HUES64 (cell line): ENCODE measurements at regions not wholly inside any gene's neighbourhood (a gene's known extent, or its start where the extent isn't known, plus 50 kb on each side); places are given as distances from the start of the nearest gene placed in this dataset.

Experiments used
- H3K27ac ChIP-seq: 2 replicates; pipeline ENCODE4 v1.7.0; 2013; ENCODE audit warnings: low read depth, low read length, inconsistent platforms
- H3K27me3 ChIP-seq: 2 replicates; pipeline ENCODE4 v1.6.1; 2013; ENCODE audit warnings: mild to moderate bottlenecking, low read length; ENCODE audit not compliant: insufficient read depth
- H3K36me3 ChIP-seq: 2 replicates; pipeline ENCODE4 v1.6.1; 2013; ENCODE audit warnings: mild to moderate bottlenecking, low read length; ENCODE audit not compliant: insufficient read depth
- H3K4me1 ChIP-seq: 2 replicates; pipeline ENCODE4 v1.6.1; 2013; ENCODE audit warnings: mild to moderate bottlenecking, low read length, moderate library complexity; ENCODE audit not compliant: insufficient read depth
- H3K4me3 ChIP-seq: 2 replicates; pipeline ENCODE4 v1.5.1; 2013; ENCODE audit warnings: mild to moderate bottlenecking, low read length, moderate library complexity
- H3K9ac ChIP-seq: 2 replicates; pipeline ENCODE4 v1.6.1; 2013; ENCODE audit warnings: mild to moderate bottlenecking, low read depth, low read length
- H3K9me3 ChIP-seq: 2 replicates; pipeline ENCODE4 v1.6.1; 2013; ENCODE audit warnings: low read depth, low read length; ENCODE audit not compliant: insufficient read depth
- WGBS: fragments of 150-250, 120-280 bp; methylation state at CpG from one replicate; pipeline ENCODE4 v1.1.7; 2013; ENCODE audit warnings: missing lambda C conversion rate; 5-methylcytosine and 5-hydroxymethylcytosine counted together

DNA sequence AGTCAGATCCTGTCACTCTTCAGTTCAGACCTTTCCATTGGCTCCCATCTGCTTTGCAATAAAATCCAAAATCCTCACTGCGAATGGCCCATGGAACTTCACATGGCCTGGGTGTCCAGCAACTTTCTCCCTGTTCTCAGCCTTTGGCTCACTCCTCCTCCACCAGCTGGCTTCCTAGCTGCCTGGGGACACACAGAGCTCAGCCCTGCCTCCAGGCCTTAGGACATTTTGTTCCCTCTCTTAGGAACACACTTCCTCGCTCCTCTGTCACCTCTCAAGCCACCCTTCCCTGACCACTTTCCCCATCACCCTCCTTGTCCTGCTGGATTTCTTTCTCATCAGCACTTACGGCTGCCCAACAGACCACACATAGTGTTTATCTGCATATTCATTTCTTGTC is 419.6 kb downstream of the MED13L start:
- Histone ChIP-seq H3K27ac (no peak overlapping the region), H3K4me1 (peaks cover 7% of the 10 kb centered on the region; the same call in 1 of the 2 replicates), H3K27me3 (no peaks in the 10 kb centered on the region), H3K36me3 (no peaks in the 10 kb centered on the region), H3K9me3 (no peaks in the 10 kb centered on the region), H3K9ac (no peak overlapping the region), H3K4me3 (no peak overlapping the region)
- WGBS, result 93% methylated on average over 3 of the region's 3 CpGs

DNA sequence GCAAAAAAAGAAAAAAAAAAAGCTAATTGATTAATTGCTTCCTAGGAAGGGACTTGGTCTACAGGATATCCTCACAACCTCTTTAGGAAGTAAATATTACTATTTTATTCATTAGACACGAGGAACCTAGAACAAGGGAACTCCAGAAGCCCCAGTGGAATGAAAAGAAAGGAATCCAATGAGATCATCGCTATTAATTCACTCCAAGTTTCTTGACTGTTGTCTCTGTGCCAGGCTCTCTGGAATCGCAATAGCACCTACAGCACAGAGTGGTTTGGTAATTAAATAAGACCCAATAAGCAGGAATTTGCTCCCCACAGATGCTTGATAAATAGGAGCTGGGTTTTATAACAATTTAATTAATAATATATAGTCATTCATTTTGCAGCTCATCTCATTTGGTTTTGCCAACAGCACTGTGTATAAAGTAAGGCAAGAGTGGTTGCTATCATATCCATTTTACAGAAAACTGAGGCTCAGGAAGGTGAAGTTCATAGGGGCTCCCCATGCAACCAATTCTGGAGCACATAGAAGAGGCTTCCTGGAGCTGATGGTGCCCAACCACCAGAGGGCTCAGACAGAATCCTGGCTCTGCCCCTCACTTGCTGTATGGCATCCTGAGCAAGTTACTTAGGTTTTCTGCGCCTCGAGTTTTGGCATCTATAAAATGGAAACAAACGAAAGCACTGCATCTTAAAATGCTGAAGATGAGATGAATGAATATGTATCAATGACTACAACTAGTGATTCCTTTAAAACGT is 420.2 kb downstream of the MED13L start:
- H3K36me3 ChIP-seq, result no peaks in the 10 kb centered on the region
- no peak overlapping the region for H3K4me3 ChIP-seq
- no peak overlapping the region for H3K27ac ChIP-seq
- peaks cover 4% of the 10 kb centered on the region; the same call in 1 of the 2 replicates for H3K4me1 ChIP-seq
- H3K9ac ChIP-seq, result no peak overlapping the region
- H3K9me3 ChIP-seq, result no peaks in the 10 kb centered on the region
- WGBS, result 87% methylated on average over 7 of the region's 7 CpGs
- H3K27me3 ChIP-seq, result no peaks in the 10 kb centered on the region

DNA sequence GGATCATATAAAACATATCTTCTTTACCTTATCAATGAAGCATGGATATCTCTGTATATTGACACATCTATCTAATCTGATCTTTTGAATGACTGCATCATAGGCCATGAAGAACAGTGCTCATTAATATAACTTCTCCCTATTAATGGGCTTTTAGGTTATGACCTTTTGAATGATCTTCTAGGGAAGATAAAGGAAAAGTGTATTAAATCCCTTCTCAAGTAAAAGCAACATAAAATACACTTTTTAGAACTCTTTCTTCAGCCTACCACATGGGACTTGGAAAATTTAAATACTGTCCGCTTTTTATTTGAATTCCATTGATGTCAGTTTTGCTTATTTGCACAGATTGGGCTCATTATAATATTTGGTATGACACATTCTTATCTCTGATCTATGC is 425.4 kb downstream of the MED13L start:
- Histone ChIP-seq H3K9ac (no peak overlapping the region), H3K27ac (no peak overlapping the region), H3K27me3 (no peaks in the 10 kb centered on the region), H3K36me3 (no peaks in the 10 kb centered on the region), H3K9me3 (0 out of 2 replicates have a peak, but pooled peaks cover 4% of the 10 kb centered on the region), H3K4me1 (no peaks in the 10 kb centered on the region), H3K4me3 (no peak overlapping the region)
- 80% methylated on average over 1 of the region's 1 CpG for WGBS

DNA sequence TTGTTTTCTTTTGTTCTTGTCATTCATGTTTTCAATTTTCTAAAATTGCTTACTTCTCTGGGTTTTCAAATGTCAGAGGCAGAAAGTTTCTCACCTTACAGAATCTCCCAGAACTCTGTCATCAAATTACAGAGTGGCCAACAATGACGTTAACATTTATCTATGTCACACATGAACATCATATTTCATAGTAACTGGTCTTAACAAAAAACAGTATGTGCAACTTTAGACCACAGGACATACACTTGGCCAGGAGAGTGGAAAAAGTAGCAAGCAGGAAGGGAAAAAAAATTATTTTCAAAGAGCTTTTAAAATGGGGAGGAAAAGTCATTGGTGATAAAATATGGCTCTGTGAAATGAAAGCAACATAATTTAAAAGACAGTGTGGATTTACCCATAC is 426.5 kb downstream of the MED13L start:
- H3K27me3 ChIP-seq, result no peaks in the 10 kb centered on the region
- no peaks in the 10 kb centered on the region for H3K4me1 ChIP-seq
- H3K9ac ChIP-seq, result no peak overlapping the region
- H3K27ac ChIP-seq, result no peak overlapping the region
- WGBS, result 96% methylated on average over 1 of the region's 1 CpG
- no peaks in the 10 kb centered on the region for H3K36me3 ChIP-seq
- H3K4me3 ChIP-seq, result no peak overlapping the region
- 0 out of 2 replicates have a peak, but pooled peaks cover 4% of the 10 kb centered on the region for H3K9me3 ChIP-seq

DNA sequence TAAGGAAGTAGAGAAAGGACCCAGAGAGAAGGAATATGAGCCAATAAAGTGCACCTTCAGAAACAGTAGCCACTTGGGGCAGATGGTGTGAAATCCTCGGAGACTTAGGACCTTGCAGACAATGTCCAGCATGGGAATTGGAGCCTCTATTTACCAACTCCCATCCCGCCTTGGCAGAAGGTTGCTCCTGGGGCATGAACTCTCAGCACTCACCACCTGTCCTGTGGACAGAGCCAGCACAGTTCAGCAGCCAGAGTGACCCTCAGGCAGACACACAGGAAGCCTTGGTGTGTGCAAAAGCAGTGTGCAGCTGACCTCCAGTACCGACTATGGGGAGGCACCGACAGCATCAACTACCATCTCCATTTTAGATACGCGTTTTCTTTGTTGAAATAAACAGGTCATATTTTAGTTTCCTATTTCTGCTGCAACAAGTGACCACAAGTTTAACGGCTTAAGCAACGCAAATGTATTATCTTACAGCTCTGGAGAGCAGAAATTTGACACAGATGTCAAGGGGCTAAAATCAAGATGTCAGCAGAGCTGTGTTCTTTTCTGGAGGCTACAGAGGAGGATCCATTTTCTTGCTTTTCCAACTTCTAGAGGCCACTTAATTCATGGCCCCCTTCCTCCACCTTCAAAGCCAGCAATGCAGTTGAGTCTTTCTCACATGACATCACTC is 428.1 kb downstream of the MED13L start:
- no peaks in the 10 kb centered on the region for H3K4me1 ChIP-seq
- no peak overlapping the region for H3K4me3 ChIP-seq
- H3K9me3 ChIP-seq, result 0 out of 2 replicates have a peak, but pooled peaks cover 4% of the 10 kb centered on the region
- no peak overlapping the region for H3K27ac ChIP-seq
- no peak overlapping the region for H3K9ac ChIP-seq
- WGBS, result 96% methylated on average over 8 of the region's 8 CpGs
- no peaks in the 10 kb centered on the region for H3K36me3 ChIP-seq
- no peaks in the 10 kb centered on the region for H3K27me3 ChIP-seq

DNA sequence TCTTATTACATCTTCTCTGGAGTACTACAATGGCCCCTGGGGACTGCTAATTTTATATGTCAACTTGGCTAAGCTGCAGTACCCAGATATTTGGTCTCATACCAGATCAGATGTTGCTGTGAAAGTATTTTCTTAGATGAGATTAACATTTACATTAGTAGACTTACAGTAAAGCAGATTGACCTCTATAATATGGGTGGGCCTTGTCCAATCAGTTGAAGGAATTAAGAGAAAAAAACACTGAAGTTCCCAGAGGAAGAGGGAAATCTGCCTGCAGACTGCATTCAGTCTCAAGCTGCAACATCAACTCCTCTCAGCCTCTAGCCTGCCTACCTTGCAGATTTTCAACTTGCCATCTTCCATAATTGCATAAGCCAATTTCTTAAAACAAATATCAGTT is 430.1 kb downstream of the MED13L start:
- H3K9ac ChIP-seq, result no peak overlapping the region
- H3K9me3 ChIP-seq, result 0 out of 2 replicates have a peak, but pooled peaks cover 4% of the 10 kb centered on the region
- H3K27ac ChIP-seq, result no peak overlapping the region
- no peaks in the 10 kb centered on the region for H3K36me3 ChIP-seq
- H3K4me1 ChIP-seq, result no peaks in the 10 kb centered on the region
- H3K4me3 ChIP-seq, result no peak overlapping the region
- no peaks in the 10 kb centered on the region for H3K27me3 ChIP-seq

DNA sequence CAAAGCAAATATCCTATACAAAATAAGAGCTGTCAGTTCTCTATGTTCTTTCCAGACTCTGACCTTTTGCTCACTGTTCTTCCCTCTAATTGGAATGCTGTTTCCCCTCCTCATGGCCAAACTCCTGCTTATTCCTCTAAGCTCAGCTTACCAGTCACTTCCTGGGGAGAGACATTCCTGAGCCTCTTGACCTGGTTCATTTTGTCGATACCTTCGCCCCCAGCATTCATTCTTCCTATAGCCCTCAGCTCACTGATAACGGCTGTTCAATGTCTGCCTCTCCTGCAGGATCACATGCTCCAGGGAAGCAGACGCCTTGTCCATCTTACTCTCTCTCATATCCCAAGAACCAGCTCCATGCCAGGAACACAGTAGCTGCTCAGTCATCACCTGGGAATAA is 431.0 kb downstream of the MED13L start:
- WGBS, result 78% methylated on average over 4 of the region's 4 CpGs
- Histone ChIP-seq H3K27ac (no peak overlapping the region), H3K9me3 (0 out of 2 replicates have a peak, but pooled peaks cover 4% of the 10 kb centered on the region), H3K4me3 (no peak overlapping the region), H3K36me3 (no peaks in the 10 kb centered on the region), H3K27me3 (no peaks in the 10 kb centered on the region), H3K9ac (no peak overlapping the region), H3K4me1 (no peaks in the 10 kb centered on the region)

DNA sequence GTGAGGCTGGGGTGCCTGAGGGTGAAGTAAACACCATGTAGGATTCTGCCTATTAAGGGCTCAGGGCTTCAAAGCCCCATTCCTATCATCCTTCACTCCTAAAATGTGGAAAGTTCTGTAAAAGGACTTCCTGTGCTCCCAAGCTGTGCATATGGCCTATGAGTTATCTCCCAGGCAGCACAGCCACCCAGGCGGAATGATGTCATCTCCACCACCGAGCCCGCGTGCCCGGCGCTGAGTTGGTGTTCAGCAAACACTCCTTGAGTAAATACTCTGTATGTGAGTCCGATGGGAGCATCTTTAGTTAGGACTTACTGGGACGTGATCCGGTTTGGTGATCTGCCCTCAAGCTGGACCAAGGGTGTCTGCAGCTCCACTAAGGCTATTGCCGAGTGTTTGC is 437.3 kb downstream of the MED13L start:
- no peak overlapping the region for H3K27ac ChIP-seq
- no peak overlapping the region for H3K9ac ChIP-seq
- 87% methylated on average over 10 of the region's 10 CpGs for WGBS
- no peaks in the 10 kb centered on the region for H3K36me3 ChIP-seq
- no peaks in the 10 kb centered on the region for H3K9me3 ChIP-seq
- no peak overlapping the region for H3K4me3 ChIP-seq
- H3K4me1 ChIP-seq, result no peaks in the 10 kb centered on the region
- no peaks in the 10 kb centered on the region for H3K27me3 ChIP-seq

DNA sequence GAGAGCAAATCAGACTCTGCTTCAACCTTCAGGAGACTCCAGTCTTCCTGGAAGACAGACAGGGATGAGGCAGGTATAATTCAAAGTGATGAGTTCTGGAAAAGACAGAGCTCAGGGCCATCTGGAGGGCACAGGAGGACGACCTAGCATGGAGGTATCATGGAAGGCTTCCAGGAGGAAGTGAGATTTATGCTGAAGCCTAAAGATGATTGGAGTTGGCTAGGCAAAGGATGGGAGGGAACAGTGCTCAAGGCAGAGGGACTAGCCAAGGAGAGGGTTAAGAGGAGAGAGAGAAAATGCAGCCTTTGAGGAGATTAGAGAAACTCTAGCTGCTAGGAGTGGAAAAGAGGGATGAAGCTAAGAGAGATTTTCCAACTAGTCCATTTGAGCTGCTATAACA is 438.5 kb downstream of the MED13L start:
- Histone ChIP-seq H3K9me3 (no peaks in the 10 kb centered on the region), H3K9ac (no peak overlapping the region), H3K27ac (no peak overlapping the region), H3K4me1 (no peaks in the 10 kb centered on the region), H3K36me3 (no peaks in the 10 kb centered on the region), H3K4me3 (no peak overlapping the region), H3K27me3 (no peaks in the 10 kb centered on the region)
- 71% methylated on average over 1 of the region's 1 CpG for WGBS

DNA sequence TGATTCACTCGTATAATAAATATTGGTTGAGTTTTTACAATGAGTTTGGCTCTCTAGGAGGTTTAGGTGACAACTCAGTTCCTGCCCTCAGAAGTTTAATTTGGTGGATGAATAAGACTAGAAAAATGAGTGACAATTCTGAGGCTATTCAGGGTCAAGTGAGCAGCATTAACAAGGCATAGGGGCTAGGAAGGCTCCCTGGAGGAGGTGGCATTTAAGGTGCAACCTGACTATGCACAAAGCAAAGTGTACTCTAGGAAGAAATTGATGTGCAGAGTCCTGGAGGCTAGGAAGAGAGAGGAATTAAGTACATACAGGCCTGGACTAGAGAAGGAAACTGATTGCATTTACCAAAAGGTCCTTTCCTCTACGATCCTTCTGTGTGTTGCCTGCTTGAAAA is 440.3 kb downstream of the MED13L start:
- WGBS, result 90% methylated on average over 2 of the region's 2 CpGs
- Histone ChIP-seq H3K4me3 (no peak overlapping the region), H3K27ac (no peak overlapping the region), H3K36me3 (no peaks in the 10 kb centered on the region), H3K9ac (no peak overlapping the region), H3K27me3 (no peaks in the 10 kb centered on the region), H3K9me3 (no peaks in the 10 kb centered on the region), H3K4me1 (no peaks in the 10 kb centered on the region)

DNA sequence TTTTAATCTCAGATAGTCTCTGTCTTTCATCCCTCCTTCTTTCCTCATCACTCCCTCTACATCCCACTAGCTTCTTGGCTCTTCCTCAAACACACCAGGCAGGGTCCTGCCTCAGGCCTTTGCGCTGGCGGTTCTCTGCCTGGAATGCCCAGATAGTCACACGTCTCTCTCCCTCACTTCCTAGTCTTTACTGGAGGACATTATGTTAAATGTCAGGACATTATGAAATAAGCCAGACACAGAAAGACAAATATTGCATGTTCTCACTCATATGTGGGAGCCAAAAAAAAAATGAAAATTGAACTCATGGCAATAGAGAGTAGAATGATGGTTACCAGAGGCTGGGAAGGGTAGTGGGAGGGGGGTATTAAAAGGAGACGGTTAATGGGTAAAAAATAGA is 442.0 kb downstream of the MED13L start:
- 93% methylated on average over 3 of the region's 4 CpGs for WGBS
- Histone ChIP-seq H3K36me3 (no peaks in the 10 kb centered on the region), H3K4me3 (no peak overlapping the region), H3K9me3 (no peaks in the 10 kb centered on the region), H3K27me3 (no peaks in the 10 kb centered on the region), H3K4me1 (no peaks in the 10 kb centered on the region), H3K9ac (no peak overlapping the region), H3K27ac (no peak overlapping the region)
